ENCODE measurements at regions not wholly inside any gene's neighbourhood (a gene's known extent, or its start where the extent isn't known, plus 50 kb on each side); places are given as distances from the start of the nearest gene placed in this dataset.
"Not testable (repeated sequence)": the region's sequence is repeated elsewhere in the genome, so short reads cannot be mapped to it uniquely, and the experiment has no call there.

DNA sequence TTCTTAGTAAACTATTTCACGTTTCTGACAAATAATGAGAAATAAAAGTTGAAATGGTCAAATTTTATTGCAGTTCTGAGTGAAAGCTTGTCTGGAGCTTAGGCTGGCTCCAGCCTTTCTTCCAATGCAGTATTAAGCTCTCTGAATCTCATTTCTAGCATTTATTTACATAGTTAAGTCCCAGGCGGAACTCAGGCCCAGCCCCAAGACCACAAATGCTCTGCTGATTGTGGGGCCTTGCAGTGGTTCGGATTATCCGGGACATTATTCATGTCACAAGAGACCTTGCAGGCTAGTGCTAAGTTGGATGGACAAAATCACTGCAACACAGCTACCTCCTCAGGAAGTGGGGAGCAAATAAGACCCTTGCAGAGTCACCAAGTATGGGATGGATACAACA lies 2009.3 kb upstream of the CELF4 start:
- H4K20me1 ChIP-seq (ENCODE audit: control insufficient read depth, insufficient read depth, low read depth, low read length), result no peaks in the 10 kb centered on the region
- no peaks in the 10 kb centered on the region for H3F3A ChIP-seq (ENCODE audit: control insufficient read depth, insufficient read depth)
- no peak overlapping the region for H3K27ac ChIP-seq (ENCODE audit: low read depth, low read length)
- no peaks in the 10 kb centered on the region for H3K79me2 ChIP-seq (ENCODE audit: control insufficient read depth, low read length)
- H3K9me2 ChIP-seq (replicated peaks; ENCODE audit: control insufficient read depth, low read length), result no peaks in the 10 kb centered on the region
- no peak for TF ChIP-seq EZH2phosphoT487 (IDR thresholded peaks at IDR 0.05; ENCODE audit: borderline replicate concordance, low read length)
- TF ChIP-seq CTCF (IDR thresholded peaks at IDR 0.05; ENCODE audit: low read depth, low read length, poor library complexity, severe bottlenecking), result no peak
- H3K4me2 ChIP-seq (ENCODE audit: low read length), result no peak overlapping the region
- no peak overlapping the region for H3K4me3 ChIP-seq (ENCODE audit: low read length)
- H3K36me3 ChIP-seq (ENCODE audit: control insufficient read depth, low read length), result no peaks in the 10 kb centered on the region
- H3K4me1 ChIP-seq (ENCODE audit: control insufficient read depth, low read length), result no peaks in the 10 kb centered on the region
- no peaks in the 10 kb centered on the region for H3K9me3 ChIP-seq (ENCODE audit: control insufficient read depth, insufficient read depth, low read length)
- no peaks in the 10 kb centered on the region for H3K27me3 ChIP-seq (ENCODE audit: control insufficient read depth, low read length)

DNA sequence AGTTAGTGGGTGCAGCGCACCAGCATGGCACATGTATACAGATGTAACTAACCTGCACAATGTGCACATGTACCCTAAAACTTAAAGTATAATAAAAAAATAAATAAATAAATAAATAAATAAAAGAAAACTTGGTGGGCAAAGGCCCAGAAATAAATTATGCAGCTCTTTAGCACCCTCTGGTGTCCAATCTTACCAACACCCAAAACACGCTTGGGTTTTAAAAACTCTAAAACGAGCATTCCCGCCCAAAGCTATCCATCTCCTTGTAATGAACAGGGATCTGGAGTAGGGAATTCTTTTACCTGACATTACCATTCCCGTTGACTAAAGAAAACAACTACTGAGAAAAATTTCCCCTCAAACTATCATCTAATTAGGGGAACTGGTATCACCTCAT lies 2005.9 kb upstream of the CELF4 start:
- Histone ChIP-seq H3K4me3 (ENCODE audit: low read length) (no peak overlapping the region), H4K20me1 (ENCODE audit: control insufficient read depth, insufficient read depth, low read depth, low read length) (no peaks in the 10 kb centered on the region), H3K27me3 (ENCODE audit: control insufficient read depth, low read length) (no peaks in the 10 kb centered on the region), H3K4me2 (ENCODE audit: low read length) (no peak overlapping the region), H3K9me2 (replicated peaks; ENCODE audit: control insufficient read depth, low read length) (no peaks in the 10 kb centered on the region), H3K79me2 (ENCODE audit: control insufficient read depth, low read length) (no peaks in the 10 kb centered on the region), H3K4me1 (ENCODE audit: control insufficient read depth, low read length) (no peaks in the 10 kb centered on the region), H3K36me3 (ENCODE audit: control insufficient read depth, low read length) (no peaks in the 10 kb centered on the region), H3F3A (ENCODE audit: control insufficient read depth, insufficient read depth) (no peaks in the 10 kb centered on the region), H3K9me3 (ENCODE audit: control insufficient read depth, insufficient read depth, low read length) (no peaks in the 10 kb centered on the region), H3K27ac (ENCODE audit: low read depth, low read length) (no peak overlapping the region)
- TF ChIP-seq CTCF (IDR thresholded peaks at IDR 0.05; ENCODE audit: low read depth, low read length, poor library complexity, severe bottlenecking) (peak; percentile 31), EZH2phosphoT487 (IDR thresholded peaks at IDR 0.05; ENCODE audit: borderline replicate concordance, low read length) (no peak)

GRCh38 chr18:39565551-39566230 lies 2000.1 kb upstream of the CELF4 start:
- not testable (repeated sequence) for H3K4me2 ChIP-seq (ENCODE audit: low read length); H3K9me3 ChIP-seq (ENCODE audit: control insufficient read depth, insufficient read depth, low read length); H3K4me1 ChIP-seq (ENCODE audit: control insufficient read depth, low read length); H3K4me3 ChIP-seq (ENCODE audit: low read length); H4K20me1 ChIP-seq (ENCODE audit: control insufficient read depth, insufficient read depth, low read depth, low read length); H3K36me3 ChIP-seq (ENCODE audit: control insufficient read depth, low read length); H3K27me3 ChIP-seq (ENCODE audit: control insufficient read depth, low read length); H3F3A ChIP-seq (ENCODE audit: control insufficient read depth, insufficient read depth); H3K9me2 ChIP-seq (replicated peaks; ENCODE audit: control insufficient read depth, low read length); H3K27ac ChIP-seq (ENCODE audit: low read depth, low read length); H3K79me2 ChIP-seq (ENCODE audit: control insufficient read depth, low read length)

DNA sequence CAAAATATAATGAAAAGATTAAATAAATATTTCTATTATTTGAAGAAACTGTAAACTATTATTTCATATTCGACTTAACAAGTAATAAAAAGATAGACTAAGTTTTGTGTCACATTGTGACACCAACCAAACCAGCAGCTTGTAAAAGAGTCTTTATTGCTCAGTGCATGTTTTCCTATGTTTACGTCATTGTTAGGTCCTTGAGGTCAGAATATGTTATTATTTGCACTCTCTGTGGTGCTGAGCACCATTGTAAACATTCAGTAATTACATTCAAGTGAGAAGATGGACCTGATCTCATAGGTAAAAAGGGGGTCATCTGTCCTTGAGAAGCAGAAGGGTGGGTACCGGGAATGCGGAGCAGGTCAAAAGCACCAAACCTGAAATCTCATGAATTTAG lies 1999.1 kb upstream of the CELF4 start:
- TF ChIP-seq EZH2phosphoT487 (IDR thresholded peaks at IDR 0.05; ENCODE audit: borderline replicate concordance, low read length), result no peak
- no peak for TF ChIP-seq CTCF (IDR thresholded peaks at IDR 0.05; ENCODE audit: low read depth, low read length, poor library complexity, severe bottlenecking)
- no peaks in the 10 kb centered on the region for H4K20me1 ChIP-seq (ENCODE audit: control insufficient read depth, insufficient read depth, low read depth, low read length)
- no peak overlapping the region for H3K27ac ChIP-seq (ENCODE audit: low read depth, low read length)
- no peaks in the 10 kb centered on the region for H3K9me3 ChIP-seq (ENCODE audit: control insufficient read depth, insufficient read depth, low read length)
- H3K4me3 ChIP-seq (ENCODE audit: low read length), result no peak overlapping the region
- H3K27me3 ChIP-seq (ENCODE audit: control insufficient read depth, low read length), result no peaks in the 10 kb centered on the region
- H3K4me1 ChIP-seq (ENCODE audit: control insufficient read depth, low read length), result no peaks in the 10 kb centered on the region
- no peaks in the 10 kb centered on the region for H3K9me2 ChIP-seq (replicated peaks; ENCODE audit: control insufficient read depth, low read length)
- H3K4me2 ChIP-seq (ENCODE audit: low read length), result no peak overlapping the region
- no peaks in the 10 kb centered on the region for H3K79me2 ChIP-seq (ENCODE audit: control insufficient read depth, low read length)
- H3F3A ChIP-seq (ENCODE audit: control insufficient read depth, insufficient read depth), result no peaks in the 10 kb centered on the region
- no peaks in the 10 kb centered on the region for H3K36me3 ChIP-seq (ENCODE audit: control insufficient read depth, low read length)

Measured in DOHH2 (cell line).